Peyer's patch (tissue), 4 donors: ENCODE measurements at regions not wholly inside any gene's neighbourhood (a gene's known extent, or its start where the extent isn't known, plus 50 kb on each side); places are given as distances from the start of the nearest gene placed in this dataset.

Experiments
- CTCF ChIP-seq, 6 experiments: fragments of 450-650 bp in 4 of 6; fragments of 200-600 bp in 2 of 6; sonication (generic) in 1 of 6; IDR thresholded peaks; one replicate each; pipeline ENCODE4 v1.5.1; 2017 to 2019; ENCODE audit warnings: antibody characterized with exemption in 6 of 6, mild to moderate bottlenecking in 3 of 6, moderate library complexity in 1 of 6
- POLR2A ChIP-seq, 2 donors: fragments of 450-650 bp; IDR thresholded peaks; one replicate each; pipeline ENCODE4 v1.5.1; 2017; ENCODE audit warnings: antibody characterized with exemption in 2 of 2, mild to moderate bottlenecking in 2 of 2, moderate library complexity in 2 of 2

GRCh38 chr19:30316560-30317106, 55.6 kb upstream of the ZNF536 start:
- TF ChIP-seq CTCF (IDR thresholded peaks at IDR 0.05), result no peak
- TF ChIP-seq POLR2A (IDR thresholded peaks at IDR 0.05), result no peak
